HepG2 (cell line): ENCODE measurements at regions not wholly inside any gene's neighbourhood (a gene's known extent, or its start where the extent isn't known, plus 50 kb on each side); places are given as distances from the start of the nearest gene placed in this dataset.

ENCODE experiments used
- ATAC-seq: fragments of 200-7000 bp; cut with Tn5 transposase; 3 replicates; pipeline ENCODE4 v1.9.1; 2020; ENCODE audit warnings: mild to moderate bottlenecking, moderate library complexity
- BruUV-seq: library from RNA; stranded (reverse); fragments of 400-500 nt; replicated peaks from 2 replicates; lab custom pipeline; 2021; lab: Mats Ljungman, UMichigan
- CTCF ChIA-PET: fragments of 300-600 bp; formaldehyde crosslinking; extraction: SDS; loops from one replicate; lab custom pipeline; 2021; ENCODE audit warnings: low total read pairs, inconsistent platforms, low intra/inter-chr PET ratio; lab: Yijun Ruan, JAX
- POLR2A ChIA-PET: fragments of 350-600 bp; sonication (Branson Sonifier 250); formaldehyde crosslinking; loops from one replicate; lab custom pipeline; 2020; ENCODE audit warnings: antibody characterized with exemption, inconsistent platforms; lab: Yijun Ruan, JAX
- DNase-seq: peaks from one replicate; pipeline ENCODE4 v3.0.0-alpha.2; 2015; ENCODE audit warnings: low spot score
- FAIRE-seq: peaks from 3 replicates; lab custom pipeline; 2011; peaks lifted over from hg19 to GRCh38; lab: Jason Lieb, UNC
- H2AFZ ChIP-seq: one replicate; pipeline ENCODE4 v1.6.1; 2011; ENCODE audit warnings: low read length, inconsistent platforms
- H3K27ac ChIP-seq: fragments of 300-600 bp; 3 replicates; pipeline ENCODE4 v1.8.0; 2011; ENCODE audit warnings: mixed run types, mild to moderate bottlenecking, mixed read lengths, low read length, inconsistent platforms; ENCODE audit not compliant: insufficient read depth; ENCODE audit errors: extremely low read length
- H3K27me3 ChIP-seq, 2 experiments: fragments of 200-600 bp in 1 of 2; 2 replicates in 1 of 2; 3 replicates in 1 of 2; pipeline versions ENCODE4 v1.6.0 to v1.8.0; 2011; ENCODE audit warnings: low read length in 2 of 2, mild to moderate bottlenecking in 2 of 2, moderate library complexity in 2 of 2, inconsistent platforms in 1 of 2; ENCODE audit not compliant: insufficient read depth in 2 of 2, control insufficient read depth in 1 of 2
- H3K36me3 ChIP-seq, 2 experiments: fragments of 200-600 bp in 1 of 2; replicated peaks in 1 of 2; 2 replicates in 1 of 2; 3 replicates in 1 of 2; pipeline versions ENCODE4 v1.5.1 to v1.8.0; 2011; ENCODE audit warnings: low read length in 2 of 2, inconsistent platforms in 1 of 2; ENCODE audit not compliant: insufficient read depth in 2 of 2, control insufficient read depth in 1 of 2
- H3K4me1 ChIP-seq: 2 replicates; pipeline ENCODE4 v1.5.1; 2012; ENCODE audit warnings: low read length, inconsistent platforms; ENCODE audit not compliant: insufficient read depth
- H3K4me2 ChIP-seq: 2 replicates; pipeline ENCODE4 v1.6.0; 2011; ENCODE audit warnings: low read depth, low read length, inconsistent platforms
- H3K4me3 ChIP-seq, 3 experiments: fragments of 200-600 bp in 1 of 3; sonication (generic), shearing (Covaris generic) in 1 of 3; replicated peaks in 1 of 3; 2 replicates each; pipeline ENCODE4 v1.5.1; 2011 to 2016; ENCODE audit warnings: low read length in 3 of 3, inconsistent platforms in 2 of 3, low read depth in 2 of 3, mild to moderate bottlenecking in 2 of 3, control low read depth in 1 of 3, mixed read lengths in 1 of 3; ENCODE audit not compliant: insufficient read depth in 1 of 3
- H3K79me2 ChIP-seq: one replicate; pipeline ENCODE4 v1.6.1; 2011; ENCODE audit warnings: low read length, inconsistent platforms; ENCODE audit not compliant: insufficient read depth
- H3K9ac ChIP-seq: 2 replicates; pipeline ENCODE4 v1.6.0; 2011; ENCODE audit warnings: mild to moderate bottlenecking, low read depth, low read length, inconsistent platforms; ENCODE audit not compliant: insufficient read depth
- H3K9me3 ChIP-seq: 2 replicates; pipeline ENCODE4 v1.5.1; 2012; ENCODE audit warnings: mild to moderate bottlenecking, low read length
- H4K20me1 ChIP-seq: 2 replicates; pipeline ENCODE4 v1.6.0; 2011; ENCODE audit warnings: inconsistent platforms, mild to moderate bottlenecking, low read length, moderate library complexity; ENCODE audit not compliant: insufficient read depth
- ATF6 ChIP-seq: sonication (generic); formaldehyde crosslinking; conservative IDR thresholded peaks from 2 replicates; pipeline ENCODE4 v1.4.0; 2020; ENCODE audit warnings: missing genetic modification reagents
- DMAP1 ChIP-seq: IDR thresholded peaks from 2 replicates; pipeline ENCODE4 v1.6.1; 2016
- EHMT2 ChIP-seq: fragments of 200-600 bp; sonication (generic); IDR thresholded peaks from 2 replicates; pipeline ENCODE4 v1.7.0; 2017; ENCODE audit warnings: antibody characterized with exemption, low read depth, low read length, borderline replicate concordance
- ESRRA ChIP-seq: sonication (generic); formaldehyde crosslinking; IDR thresholded peaks from 2 replicates; pipeline ENCODE4 v1.5.1; 2020; ENCODE audit warnings: mild to moderate bottlenecking, low read depth, missing genetic modification reagents
- FOXC1 ChIP-seq: sonication (generic); formaldehyde crosslinking; IDR thresholded peaks from 2 replicates; pipeline ENCODE4 v1.8.0; 2022; ENCODE audit warnings: mild to moderate bottlenecking, missing genetic modification reagents, borderline replicate concordance
- MLLT10 ChIP-seq: sonication (generic); formaldehyde crosslinking; IDR thresholded peaks from 2 replicates; pipeline ENCODE4 v1.4.0; 2020; ENCODE audit warnings: missing genetic modification reagents
- NCOA1 ChIP-seq: sonication (generic); formaldehyde crosslinking; IDR thresholded peaks from 2 replicates; pipeline ENCODE4 v1.9.0; 2021; ENCODE audit warnings: missing genetic modification reagents
- PAWR ChIP-seq: sonication (generic); formaldehyde crosslinking; IDR thresholded peaks from 2 replicates; pipeline ENCODE4 v1.4.0; 2020; ENCODE audit warnings: missing genetic modification reagents, mild to moderate bottlenecking, borderline replicate concordance
- PRDM10 ChIP-seq: sonication (generic); formaldehyde crosslinking; IDR thresholded peaks from 2 replicates; pipeline ENCODE4 v1.4.0; 2020; ENCODE audit warnings: low read depth, missing genetic modification reagents
- ZNF343 ChIP-seq: sonication (generic); formaldehyde crosslinking; IDR thresholded peaks from 2 replicates; pipeline ENCODE4 v1.4.0; 2020; ENCODE audit warnings: mild to moderate bottlenecking, missing genetic modification reagents
- ZNF720 ChIP-seq: sonication (generic); formaldehyde crosslinking; IDR thresholded peaks from 2 replicates; pipeline ENCODE4 v1.4.0; 2020; ENCODE audit warnings: missing genetic modification reagents
- WGBS: methylation state at CpG from one replicate; pipeline ENCODE4 v1.1.6; 2017; ENCODE audit warnings: low lambda C conversion rate; 5-methylcytosine and 5-hydroxymethylcytosine counted together
- in situ Hi-C: cut with HindIII; loops from 2 replicates; pipeline ENCODE4 v1.10.0; 2017; ENCODE audit warnings: low pct_unique_long_range_greater_than_20kb; ENCODE audit not compliant: extremely low pct_ligation_motif_present
- intact Hi-C: fragments of 100-400 bp; cut with micrococcal nuclease; formaldehyde crosslinking; loops from one replicate; pipeline ENCODE4 v1.10.0; 2022; ENCODE audit not compliant: unreplicated experiment
- TF ChIP-seq, protein P1 (sequence below): sonication (generic); formaldehyde crosslinking; IDR thresholded peaks from 2 replicates; pipeline ENCODE4 v1.4.0; 2020; ENCODE audit warnings: missing genetic modification reagents
- TF ChIP-seq, protein P2 (sequence below): sonication (generic); formaldehyde crosslinking; IDR thresholded peaks from 2 replicates; pipeline ENCODE4 v1.8.0; 2022; ENCODE audit warnings: missing genetic modification reagents, low read depth, mild to moderate bottlenecking, borderline replicate concordance

DNA sequence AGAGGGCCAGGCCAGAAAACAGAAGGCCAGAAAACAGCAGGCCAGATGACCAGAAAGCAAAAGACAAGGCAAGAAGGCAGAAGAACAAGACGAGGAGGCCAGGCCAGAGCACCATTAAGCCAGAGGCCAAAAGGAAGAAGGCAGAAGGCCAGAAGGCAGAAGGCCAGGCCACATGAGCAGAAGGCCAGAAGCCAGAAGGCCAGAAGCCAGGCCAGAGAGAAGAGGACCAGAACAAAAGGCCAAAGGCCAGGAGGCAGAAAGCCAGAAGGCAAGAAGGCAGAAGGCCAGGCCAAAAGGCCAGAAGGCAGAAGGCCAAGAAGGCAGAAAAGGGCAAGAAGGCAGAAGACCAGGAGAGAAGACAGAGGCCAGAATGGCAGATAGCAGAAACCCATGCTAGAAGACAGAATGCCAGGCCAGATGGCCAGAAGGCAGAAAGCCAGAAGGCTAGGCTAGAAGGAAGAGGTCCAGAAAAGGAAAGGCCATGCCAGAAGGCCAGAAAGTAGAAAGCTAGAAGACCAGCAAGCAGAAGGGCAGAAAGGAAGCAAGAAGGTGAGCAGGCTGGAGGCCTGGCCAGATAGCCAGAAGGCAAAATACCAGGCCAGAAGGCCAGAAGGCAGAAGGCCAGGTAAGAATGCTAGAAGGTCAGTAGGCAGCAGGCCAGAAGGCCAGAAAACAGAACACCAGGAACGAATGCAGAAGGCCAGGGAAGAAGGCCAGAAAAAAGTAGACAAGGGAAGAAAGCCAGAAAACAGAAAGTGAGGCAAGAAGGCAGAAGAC lies 187.6 kb downstream of the TUBA3C start (continued):
- TF ChIP-seq PRDM10 (CRISPR knock-in tag) (no peak), DMAP1 (no peak), NCOA1 (CRISPR knock-in tag) (no peak)
- TF ChIP-seq, protein P1, sequence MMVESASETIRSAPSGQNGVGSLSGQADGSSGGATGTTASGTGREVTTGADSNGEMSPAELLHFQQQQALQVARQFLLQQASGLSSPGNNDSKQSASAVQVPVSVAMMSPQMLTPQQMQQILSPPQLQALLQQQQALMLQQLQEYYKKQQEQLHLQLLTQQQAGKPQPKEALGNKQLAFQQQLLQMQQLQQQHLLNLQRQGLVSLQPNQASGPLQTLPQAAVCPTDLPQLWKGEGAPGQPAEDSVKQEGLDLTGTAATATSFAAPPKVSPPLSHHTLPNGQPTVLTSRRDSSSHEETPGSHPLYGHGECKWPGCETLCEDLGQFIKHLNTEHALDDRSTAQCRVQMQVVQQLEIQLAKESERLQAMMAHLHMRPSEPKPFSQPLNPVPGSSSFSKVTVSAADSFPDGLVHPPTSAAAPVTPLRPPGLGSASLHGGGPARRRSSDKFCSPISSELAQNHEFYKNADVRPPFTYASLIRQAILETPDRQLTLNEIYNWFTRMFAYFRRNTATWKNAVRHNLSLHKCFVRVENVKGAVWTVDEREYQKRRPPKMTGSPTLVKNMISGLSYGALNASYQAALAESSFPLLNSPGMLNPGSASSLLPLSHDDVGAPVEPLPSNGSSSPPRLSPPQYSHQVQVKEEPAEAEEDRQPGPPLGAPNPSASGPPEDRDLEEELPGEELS (CRISPR knock-in tag) = no peak

DNA sequence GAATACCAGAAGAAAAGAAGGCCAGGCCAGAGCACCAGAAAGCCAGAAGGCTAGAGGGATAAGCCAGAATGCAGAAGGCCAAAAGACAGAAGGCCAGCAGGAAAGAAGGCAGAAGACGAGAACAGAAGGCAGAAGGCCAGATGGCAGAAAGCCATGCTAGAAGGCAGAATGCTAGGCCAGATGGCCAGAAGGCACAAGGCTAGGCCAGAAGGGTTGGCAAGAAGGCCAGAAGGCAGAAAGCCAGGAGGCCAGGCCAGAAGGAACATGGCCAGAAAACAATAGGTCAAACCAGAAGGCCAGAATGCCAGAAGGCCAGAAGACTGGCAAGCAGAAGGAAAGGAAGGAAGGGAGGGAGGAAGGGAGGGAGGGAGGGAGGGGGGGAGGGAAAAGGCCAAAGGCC lies 188.8 kb downstream of the TUBA3C start:
- H3K4me2 ChIP-seq = no peak overlapping the region
- TF ChIP-seq FOXC1 = no peak
- no peak for TF ChIP-seq ESRRA (CRISPR knock-in tag)
- TF ChIP-seq, protein P2, sequence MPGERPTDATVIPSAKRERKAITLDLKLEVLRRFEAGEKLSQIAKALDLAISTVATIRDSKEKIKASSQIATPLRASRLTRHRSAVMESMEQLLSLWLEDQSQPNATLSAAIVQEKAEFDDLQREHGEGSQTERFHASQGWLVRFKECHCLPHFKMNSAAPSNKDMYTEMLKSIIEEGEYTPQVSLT = no peak
- TF ChIP-seq MLLT10 (CRISPR knock-in tag) = no peak
- TF ChIP-seq ZNF343 = no peak
- no peak for TF ChIP-seq EHMT2
- TF ChIP-seq ZNF720 (CRISPR knock-in tag) = no peak
- no peak for TF ChIP-seq PAWR
- TF ChIP-seq ATF6 = no peak
- FAIRE-seq (no peak), ATAC-seq (no peak), DNase-seq (no peak)
- no peak overlapping the region for H3K9ac ChIP-seq
- POLR2A ChIA-PET = no interaction called here
- peaks cover 90% of the 10 kb centered on the region for H3K9me3 ChIP-seq
- H3K79me2 ChIP-seq = no peaks in the 10 kb centered on the region
- no peaks in the 10 kb centered on the region for H4K20me1 ChIP-seq
- no peak overlapping the region for H3K4me3 ChIP-seq
- H3K27ac ChIP-seq = no peak overlapping the region
- CTCF ChIA-PET = no interaction called here
- H3K4me1 ChIP-seq = no peaks in the 10 kb centered on the region
- intact Hi-C loops (no loop called here), in situ Hi-C loops (no loop called here)
- no TSS peak for BruUV-seq
- no peaks in the 10 kb centered on the region for H3K27me3 ChIP-seq
- 19% methylated on average over 1 of the region's 1 CpG for WGBS
- H2AFZ ChIP-seq = no peak overlapping the region
- no peaks in the 10 kb centered on the region for H3K36me3 ChIP-seq
